Suprapubic skin (tissue), 3 donors: ENCODE measurements at regions not wholly inside any gene's neighbourhood (a gene's known extent, or its start where the extent isn't known, plus 50 kb on each side); places are given as distances from the start of the nearest gene placed in this dataset.

Experiments used
- CTCF ChIP-seq, 2 donors: fragments of 200-600 bp in 1 of 2; fragments of 450-650 bp in 1 of 2; sonication (generic) in 1 of 2; IDR thresholded peaks; one replicate each; pipeline ENCODE4 v1.5.1; 2016 to 2019; ENCODE audit warnings: antibody characterized with exemption in 2 of 2, mild to moderate bottlenecking in 1 of 2, moderate library complexity in 1 of 2
- POLR2A ChIP-seq, 2 donors: fragments of 450-650 bp; IDR thresholded peaks; one replicate each; pipeline ENCODE4 v1.6.1; 2017; ENCODE audit warnings: antibody characterized with exemption in 2 of 2, mild to moderate bottlenecking in 2 of 2, moderate library complexity in 2 of 2

- TF ChIP-seq CTCF (IDR thresholded peaks at IDR 0.05), result no peak
- no peak for TF ChIP-seq POLR2A (IDR thresholded peaks at IDR 0.05)
Observed at GRCh38 chr2:215848698-215849097, 164.7 kb downstream of the MREG start.
